GM06990 (cell line): ENCODE measurements at regions not wholly inside any gene's neighbourhood (a gene's known extent, or its start where the extent isn't known, plus 50 kb on each side); places are given as distances from the start of the nearest gene placed in this dataset.

Experiments
- DNase-seq: peaks from one replicate; pipeline ENCODE4 v3.0.0-alpha.2; 2011; ENCODE audit not compliant: insufficient read length; ENCODE audit errors: extremely low read depth
- H3K27me3 ChIP-seq: replicated peaks from 2 replicates; pipeline ENCODE4 v1.6.0; 2011; ENCODE audit warnings: low read length; ENCODE audit not compliant: control insufficient read depth, insufficient read depth
- H3K36me3 ChIP-seq: 2 replicates; pipeline ENCODE4 v1.5.1; 2011; ENCODE audit warnings: low read length; ENCODE audit not compliant: control insufficient read depth, insufficient read depth
- H3K4me3 ChIP-seq: replicated peaks from 2 replicates; pipeline ENCODE4 v1.5.1; 2011; ENCODE audit warnings: low read depth, mild to moderate bottlenecking, control low read depth, low read length
- CTCF ChIP-seq: IDR thresholded peaks from 2 replicates; pipeline ENCODE4 v1.5.1; 2011; ENCODE audit warnings: low read length, control low read depth, mild to moderate bottlenecking, inconsistent platforms; ENCODE audit not compliant: insufficient read depth, poor library complexity, severe bottlenecking

DNA sequence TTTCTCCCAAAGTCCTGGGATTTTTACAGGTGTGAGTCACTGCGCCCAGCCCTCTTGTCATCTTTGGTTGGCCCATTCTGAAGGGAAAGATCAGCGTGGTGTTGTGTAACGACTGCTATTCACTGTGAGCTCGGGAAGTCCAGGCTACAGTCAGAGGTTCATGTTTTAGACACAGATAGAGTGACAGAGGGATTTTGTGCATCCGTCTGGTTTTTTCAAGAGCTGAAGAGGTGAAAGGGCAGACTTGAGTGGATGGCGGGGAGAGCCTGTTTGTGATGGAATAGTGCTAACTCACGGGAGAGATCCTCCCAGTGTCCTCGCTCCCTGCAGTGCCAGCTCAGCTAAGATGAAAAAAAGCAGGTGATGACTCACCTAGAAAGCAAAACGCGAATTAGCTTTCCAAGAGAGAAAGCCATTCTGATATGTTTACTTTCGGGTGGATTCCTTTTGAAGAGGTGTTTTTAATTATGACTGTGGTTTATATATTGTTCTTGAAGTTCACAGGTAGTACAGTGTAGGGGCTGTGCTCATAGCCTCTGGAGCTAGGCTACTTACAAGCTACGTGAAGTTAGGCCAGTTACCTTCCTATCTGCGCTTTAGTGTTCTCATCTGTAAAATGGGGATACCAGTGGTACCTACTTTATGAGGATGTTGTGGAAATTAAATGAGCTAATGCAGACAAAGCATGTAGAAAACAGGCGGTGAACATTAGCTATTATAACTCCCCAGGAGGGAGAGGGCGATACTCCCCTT lies 67.2 kb downstream of the C11orf91 start:
- DNase-seq = no peak

DNA sequence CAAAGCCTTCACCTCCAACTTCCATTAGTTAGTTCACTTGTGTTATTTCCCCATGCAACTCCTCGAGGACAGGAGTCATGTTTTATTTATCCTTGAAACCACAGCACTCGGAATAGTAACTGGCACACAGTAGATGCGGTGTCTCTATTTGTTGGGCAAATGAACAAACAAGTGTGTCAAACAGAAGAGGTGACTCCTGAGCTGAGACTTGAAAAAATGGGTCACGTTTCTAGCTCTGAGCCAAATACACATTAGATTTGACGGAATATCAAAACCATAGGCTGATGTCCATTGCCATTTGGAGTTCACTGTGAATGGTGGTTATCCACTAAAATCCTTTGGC lies 68.9 kb downstream of the C11orf91 start:
- Histone ChIP-seq H3K4me3 (no peak overlapping the region), H3K36me3 (no peaks in the 10 kb centered on the region), H3K27me3 (no peaks in the 10 kb centered on the region)
- DNase-seq = no peak
- TF ChIP-seq CTCF = no peak

More for the DNA sequence above, 67.2 kb downstream of the C11orf91 start:
- TF ChIP-seq CTCF = no peak
- Histone ChIP-seq H3K27me3 (no peaks in the 10 kb centered on the region), H3K36me3 (no peaks in the 10 kb centered on the region), H3K4me3 (no peak overlapping the region)

DNA sequence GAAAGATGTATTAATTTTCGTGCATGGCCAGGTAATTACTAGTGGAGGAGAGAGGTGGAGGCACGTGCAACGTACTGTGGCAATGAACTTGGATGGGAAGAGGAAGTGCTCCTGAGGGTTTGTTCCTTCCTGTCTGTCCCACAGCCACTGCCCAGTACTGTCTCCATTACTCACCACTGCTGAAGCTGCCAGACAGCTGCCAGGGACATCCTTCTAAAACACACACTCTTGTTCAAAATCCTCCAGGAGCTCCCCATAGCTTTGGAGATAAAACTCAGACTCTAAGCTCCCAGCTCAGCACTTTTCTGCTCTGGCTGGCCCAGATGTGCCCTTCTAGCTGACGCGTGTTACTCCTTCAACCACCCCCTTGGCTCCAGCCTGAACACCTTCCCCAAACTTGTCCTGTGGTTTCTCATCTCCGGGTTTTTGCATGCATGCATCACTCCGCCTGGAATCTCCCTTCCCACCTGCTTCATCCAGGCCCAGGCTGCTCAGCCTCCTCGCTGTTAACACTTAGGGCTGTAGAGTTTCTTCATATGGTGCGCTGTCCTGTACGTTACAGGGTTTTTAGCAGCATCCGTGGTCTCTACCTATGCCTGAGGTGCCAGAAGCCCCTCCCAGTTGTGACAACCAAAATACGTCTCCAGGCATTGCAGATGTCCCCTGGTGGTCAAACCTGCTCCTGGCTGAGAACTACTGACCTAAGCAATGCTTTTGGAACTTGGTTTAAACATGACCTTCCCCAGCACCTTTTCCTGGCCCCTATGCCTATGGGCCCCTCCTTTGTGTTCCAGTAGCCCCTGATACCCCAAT lies 69.5 kb downstream of the C11orf91 start:
- TF ChIP-seq CTCF = no peak
- no peaks in the 10 kb centered on the region for H3K27me3 ChIP-seq
- H3K36me3 ChIP-seq = no peaks in the 10 kb centered on the region
- no peak for DNase-seq
- no peak overlapping the region for H3K4me3 ChIP-seq

GRCh38 chr11:33624083-33624482 lies 76.5 kb downstream of the C11orf91 start:
- Histone ChIP-seq H3K27me3 (no peaks in the 10 kb centered on the region), H3K36me3 (no peaks in the 10 kb centered on the region), H3K4me3 (no peak overlapping the region)
- DNase-seq = no peak
- no peak for TF ChIP-seq CTCF

- Histone ChIP-seq H3K27me3 (no peaks in the 10 kb centered on the region), H3K36me3 (no peaks in the 10 kb centered on the region), H3K4me3 (no peak overlapping the region)
- no peak for TF ChIP-seq CTCF
- DNase-seq = no peak
Observed at GRCh38 chr11:33622806-33623205, 77.8 kb downstream of the C11orf91 start.
